ENCODE measurements at regions not wholly inside any gene's neighbourhood (a gene's known extent, or its start where the extent isn't known, plus 50 kb on each side); places are given as distances from the start of the nearest gene placed in this dataset.

GRCh38 chr10:94085766-94086437, 92.2 kb downstream of the PLCE1 start:
- no peak for TF ChIP-seq POLR2A (IDR thresholded peaks at IDR 0.05)
- TF ChIP-seq, protein P1, sequence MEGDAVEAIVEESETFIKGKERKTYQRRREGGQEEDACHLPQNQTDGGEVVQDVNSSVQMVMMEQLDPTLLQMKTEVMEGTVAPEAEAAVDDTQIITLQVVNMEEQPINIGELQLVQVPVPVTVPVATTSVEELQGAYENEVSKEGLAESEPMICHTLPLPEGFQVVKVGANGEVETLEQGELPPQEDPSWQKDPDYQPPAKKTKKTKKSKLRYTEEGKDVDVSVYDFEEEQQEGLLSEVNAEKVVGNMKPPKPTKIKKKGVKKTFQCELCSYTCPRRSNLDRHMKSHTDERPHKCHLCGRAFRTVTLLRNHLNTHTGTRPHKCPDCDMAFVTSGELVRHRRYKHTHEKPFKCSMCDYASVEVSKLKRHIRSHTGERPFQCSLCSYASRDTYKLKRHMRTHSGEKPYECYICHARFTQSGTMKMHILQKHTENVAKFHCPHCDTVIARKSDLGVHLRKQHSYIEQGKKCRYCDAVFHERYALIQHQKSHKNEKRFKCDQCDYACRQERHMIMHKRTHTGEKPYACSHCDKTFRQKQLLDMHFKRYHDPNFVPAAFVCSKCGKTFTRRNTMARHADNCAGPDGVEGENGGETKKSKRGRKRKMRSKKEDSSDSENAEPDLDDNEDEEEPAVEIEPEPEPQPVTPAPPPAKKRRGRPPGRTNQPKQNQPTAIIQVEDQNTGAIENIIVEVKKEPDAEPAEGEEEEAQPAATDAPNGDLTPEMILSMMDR (IDR thresholded peaks at IDR 0.05 in 4 of 5, conservative IDR thresholded peaks at IDR 0.05 in 1 of 5) = no peak
